NCI-H2196 treated with DMSO at 0.1 percent for 48 hours (cell line): ENCODE measurements at regions not wholly inside any gene's neighbourhood (a gene's known extent, or its start where the extent isn't known, plus 50 kb on each side); places are given as distances from the start of the nearest gene placed in this dataset.

Experiments used
- DNase-seq: peaks from one replicate; lab custom pipeline; 2025; ENCODE audit not compliant: unreplicated experiment; lab: John Stamatoyannopoulos, UW

DNA sequence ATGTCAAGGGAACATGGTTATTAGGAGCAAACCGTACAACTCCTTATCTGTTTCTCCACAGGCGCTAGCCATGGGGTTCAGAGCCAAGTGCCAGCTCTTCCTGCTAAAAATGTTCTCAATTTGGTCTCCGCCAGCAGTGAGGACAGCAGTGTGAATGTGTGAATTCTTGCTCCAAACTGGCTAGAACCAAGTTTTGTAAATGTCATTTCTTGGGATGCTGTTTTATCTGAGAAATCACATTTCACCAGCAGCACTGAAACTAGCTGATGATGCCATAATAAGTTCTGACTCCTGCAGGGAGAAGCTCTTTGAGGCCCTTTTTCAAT, 140.6 kb upstream of the LGALSL start:
- no peak for DNase-seq

DNA sequence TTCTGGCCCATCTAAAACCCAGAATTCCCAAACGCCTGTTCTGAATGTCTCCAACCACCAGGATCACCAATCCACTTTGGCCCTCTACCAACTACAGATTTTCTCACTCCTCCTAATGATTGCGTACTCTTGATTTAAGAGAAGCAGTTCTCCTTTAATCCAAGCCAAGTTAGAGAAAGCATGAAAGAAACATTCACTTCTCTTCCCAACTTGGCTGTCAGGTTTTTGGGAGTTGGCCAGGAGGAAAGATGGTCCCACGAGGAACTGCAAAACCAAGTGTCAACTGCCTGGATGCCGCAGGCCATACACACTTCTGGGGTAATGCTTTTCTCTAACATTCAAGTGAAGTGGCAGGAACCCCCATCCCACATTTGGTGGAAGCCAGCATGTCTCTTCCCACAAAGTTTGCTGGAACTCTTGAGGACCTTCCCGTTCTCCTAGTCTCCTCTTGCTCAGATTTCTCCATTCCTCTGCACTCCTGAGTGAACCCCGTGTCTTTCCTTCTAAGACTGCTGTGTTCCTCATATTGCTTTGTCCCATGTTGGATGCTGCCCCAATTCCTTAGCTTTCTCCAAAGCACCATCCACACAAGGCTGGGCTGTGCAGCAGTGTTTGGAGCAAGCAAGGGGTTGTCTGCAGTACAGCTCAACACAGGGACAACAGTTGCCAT, 138.5 kb upstream of the LGALSL start:
- no peak for DNase-seq

DNA sequence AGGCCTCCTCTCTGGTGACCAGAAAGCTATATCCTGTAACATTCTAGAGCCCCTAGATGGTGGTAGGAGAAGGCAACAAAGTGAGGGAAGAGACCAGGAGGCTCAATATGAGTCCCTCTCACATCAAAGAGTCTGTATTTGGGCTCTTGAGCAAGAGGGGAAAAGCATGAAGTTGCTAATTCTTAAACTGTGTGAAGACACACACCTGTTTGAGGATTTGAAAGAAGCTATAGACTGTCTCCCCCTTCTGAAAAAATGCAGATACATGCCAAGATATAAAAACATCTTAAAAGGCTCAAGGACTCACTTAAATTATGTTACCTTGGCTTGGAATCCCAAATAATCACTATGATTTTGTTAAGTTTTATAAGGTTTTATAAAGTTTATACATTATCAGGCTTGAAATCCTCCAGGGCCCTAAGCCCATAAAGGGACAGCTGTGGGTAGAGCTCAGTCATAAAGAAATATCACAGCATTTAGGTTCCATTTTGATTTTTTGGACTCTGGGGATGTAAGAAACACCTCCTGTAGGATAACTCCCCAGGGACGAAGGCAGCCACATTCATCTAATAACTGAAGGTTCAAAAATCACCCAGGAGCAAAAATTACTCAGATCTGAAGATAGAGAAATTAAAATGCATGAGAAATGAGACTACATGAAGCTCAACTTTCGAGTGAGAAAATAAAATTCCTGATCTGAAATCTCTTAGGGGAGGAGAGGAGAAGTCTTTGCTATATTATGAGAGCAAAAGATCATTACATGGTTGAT, 136.1 kb upstream of the LGALSL start:
- no peak for DNase-seq

DNA sequence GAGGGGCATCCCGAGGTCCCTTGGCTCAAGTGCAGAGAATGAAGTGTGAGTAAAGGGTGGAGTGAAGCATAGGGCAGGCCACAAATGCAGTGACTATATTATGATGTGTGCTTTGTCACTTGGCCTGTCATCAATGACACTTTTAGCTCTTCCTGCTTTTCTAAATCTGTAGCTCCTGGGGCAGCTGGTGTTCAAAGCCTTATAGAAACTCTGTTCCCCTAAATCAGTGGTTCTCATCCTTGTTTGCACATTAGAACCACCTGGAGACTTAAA, 135.6 kb upstream of the LGALSL start:
- DNase-seq, result no peak

DNA sequence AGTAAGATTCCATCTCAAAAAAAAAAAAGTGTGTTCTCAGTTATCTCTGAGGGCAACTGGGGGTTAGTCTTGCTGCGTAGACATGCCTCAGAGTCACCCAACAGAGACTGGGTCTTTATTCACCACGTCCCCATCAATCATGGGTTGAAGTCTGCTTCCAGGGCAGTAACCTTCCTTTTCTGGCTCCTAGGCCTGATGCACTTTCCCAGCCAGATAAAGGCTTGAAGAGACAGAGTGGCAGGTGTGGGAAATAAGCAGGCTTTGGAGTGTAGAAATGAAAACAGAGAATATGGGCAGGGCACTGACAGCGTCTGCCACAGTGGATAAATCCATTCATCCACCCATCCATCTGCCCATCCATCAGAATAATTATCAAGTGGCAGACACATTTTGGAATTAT, 134.1 kb upstream of the LGALSL start:
- no peak for DNase-seq

DNA sequence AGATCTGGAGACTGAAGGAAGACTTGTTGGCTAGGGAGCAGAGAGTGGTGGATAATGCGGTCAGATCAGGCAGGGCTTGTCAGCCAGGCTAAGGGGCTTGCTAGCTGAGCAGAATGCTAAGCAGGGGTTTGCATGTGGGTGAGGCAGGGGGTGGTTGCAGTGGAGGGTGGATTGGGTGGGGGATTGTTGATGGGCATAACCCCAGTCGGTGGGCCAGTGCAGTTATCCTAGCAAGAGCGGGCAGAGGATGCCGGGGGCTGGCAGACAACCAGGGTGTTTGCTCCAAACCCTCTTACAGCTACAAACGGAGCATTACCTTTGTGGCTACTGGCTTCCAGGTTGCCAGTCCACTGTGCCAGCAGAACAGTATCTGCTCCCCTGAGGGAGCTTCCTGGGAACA, 131.5 kb upstream of the LGALSL start:
- DNase-seq, result no peak

DNA sequence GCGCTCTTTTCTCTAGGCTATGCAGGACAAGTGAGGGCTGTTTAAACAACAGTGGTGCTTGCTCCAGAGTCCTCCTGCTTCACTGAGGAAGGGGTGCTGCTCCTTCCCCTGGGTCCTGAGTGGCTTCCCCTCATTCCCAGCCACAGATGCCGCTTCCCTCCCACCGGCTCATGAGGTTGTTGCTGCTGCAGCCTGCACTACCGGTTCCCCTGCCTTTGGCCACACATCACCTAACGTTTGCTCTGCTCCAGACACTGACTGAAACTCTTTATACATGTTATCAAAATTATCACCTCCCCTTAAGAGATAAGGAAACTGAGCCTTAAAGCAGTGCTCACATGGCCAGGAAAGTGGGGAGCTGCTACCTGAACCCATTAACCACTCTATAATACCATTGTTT, 130.8 kb upstream of the LGALSL start:
- no peak for DNase-seq

DNA sequence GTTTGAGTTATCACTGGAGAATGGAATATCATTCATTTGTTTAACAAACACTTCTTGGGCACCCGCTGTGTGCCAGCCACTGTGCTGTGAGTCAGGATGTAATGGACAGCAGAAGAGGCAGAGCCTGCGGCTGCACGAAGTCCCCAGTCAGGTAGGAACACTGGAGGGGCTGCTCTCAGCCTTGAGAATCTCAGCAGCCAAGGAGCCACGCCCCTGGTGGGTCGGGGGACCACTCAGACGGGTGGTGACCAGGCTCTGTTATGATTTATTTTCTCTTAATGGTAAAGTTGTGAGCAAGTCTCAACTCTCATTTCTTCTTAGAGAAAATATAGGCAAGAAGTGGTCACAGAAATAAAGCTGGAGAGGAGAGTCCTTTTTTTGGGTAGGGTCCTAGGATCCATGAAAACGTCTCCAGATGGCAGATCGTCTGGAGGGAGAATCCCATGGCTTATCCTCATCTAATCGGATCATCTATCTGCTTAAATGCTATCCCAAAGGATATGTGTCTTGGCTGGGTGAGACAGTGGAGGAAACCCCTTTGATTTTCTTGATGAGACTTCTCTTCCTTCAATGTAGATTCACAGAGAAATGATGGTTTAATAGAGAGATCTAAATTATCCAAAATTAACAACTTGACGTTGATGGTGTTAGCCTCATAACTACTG, 129.1 kb upstream of the LGALSL start:
- no peak for DNase-seq

DNA sequence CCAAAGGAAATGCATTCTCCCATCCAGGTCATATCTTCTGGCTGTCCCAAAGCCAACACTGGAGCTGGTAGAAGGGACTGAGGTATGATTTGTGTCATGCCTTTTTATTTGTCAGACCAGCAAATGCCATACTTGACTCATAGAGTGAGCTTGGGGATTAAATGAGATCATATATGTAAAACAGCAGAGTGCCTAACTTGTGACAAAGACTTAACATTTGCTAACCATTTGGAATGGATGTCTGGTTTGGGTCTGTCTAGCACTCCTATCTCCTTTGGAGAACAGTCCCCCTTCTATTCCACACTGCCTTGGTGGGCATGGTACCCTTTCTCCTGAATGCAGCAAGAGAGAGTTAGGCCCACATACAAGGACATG, 128.5 kb upstream of the LGALSL start:
- DNase-seq, result no peak

DNA sequence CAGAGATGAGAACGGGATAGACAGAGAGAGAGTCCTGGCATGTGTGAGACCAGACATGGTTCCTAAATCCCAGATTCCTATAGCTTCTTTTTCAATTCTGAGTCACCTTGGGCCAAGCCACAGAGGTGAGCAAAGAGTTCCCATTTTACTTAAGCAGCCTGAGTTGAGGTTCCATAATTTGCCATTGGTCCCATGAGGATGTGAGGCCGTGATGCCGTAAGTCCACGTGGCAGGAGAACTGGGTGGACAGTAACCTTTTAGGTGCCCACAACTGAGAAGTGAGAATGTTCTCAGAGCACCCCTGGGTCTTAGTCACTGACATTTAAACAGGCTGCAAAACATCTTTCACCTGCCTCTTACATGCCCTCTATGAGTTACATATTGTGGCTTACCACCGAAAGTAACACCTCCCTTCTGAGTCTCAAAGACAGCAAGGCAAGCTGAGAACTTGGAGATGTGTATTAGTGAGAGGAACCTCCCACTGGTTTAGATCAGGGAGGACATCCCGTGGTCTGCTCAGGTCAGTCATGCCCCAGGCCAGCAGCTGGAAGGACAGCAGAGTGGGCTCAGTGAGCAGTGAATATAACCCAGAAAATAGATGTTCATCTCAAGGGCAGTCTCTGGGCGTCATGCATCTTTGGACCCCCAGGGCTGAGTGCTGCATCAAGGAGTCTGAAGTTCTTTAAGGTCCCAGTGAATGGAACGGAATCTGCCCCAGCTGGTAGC, 127.9 kb upstream of the LGALSL start:
- DNase-seq, result no peak

DNA sequence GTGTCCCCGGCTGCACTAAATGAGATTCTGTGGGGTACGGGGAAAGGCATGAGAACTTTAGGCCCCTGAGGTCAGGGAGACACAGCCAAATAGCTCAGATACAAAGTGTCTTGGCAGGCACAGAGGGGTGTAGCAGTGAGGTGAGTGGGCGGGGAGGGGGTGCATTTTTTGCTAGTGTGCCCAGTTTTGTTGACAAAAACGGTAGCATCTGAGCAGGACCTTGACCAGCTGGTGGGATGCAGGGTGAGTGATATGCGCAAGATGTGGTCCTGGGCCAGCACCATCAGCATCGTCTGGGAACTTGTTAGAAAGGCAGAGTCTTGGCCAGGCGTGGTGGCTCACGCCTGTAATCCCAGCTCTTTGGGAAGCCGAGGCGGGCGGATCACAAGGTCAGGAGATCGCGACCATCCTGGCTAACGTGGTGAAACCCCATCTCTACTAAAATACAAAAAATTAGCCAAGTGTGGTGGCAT, 127.3 kb upstream of the LGALSL start:
- DNase-seq, result no peak

DNA sequence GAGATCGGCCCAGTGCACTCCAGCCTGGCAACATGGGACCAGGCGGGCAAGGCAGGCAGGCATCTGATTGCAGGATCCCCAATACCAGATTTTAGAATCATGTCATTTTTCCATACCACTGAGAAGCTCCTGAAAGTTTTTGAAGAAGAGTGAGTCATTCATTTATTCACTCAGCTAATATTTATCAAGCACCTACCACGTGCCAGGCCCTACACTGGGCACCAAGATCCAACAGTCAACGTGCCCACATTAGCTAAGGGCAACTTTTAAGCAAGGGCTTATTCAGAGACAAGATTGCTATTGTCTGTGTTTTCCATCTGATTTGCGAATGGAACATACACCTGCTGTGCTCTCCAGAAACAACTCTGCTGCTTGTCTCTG, 126.8 kb upstream of the LGALSL start:
- no peak for DNase-seq

DNA sequence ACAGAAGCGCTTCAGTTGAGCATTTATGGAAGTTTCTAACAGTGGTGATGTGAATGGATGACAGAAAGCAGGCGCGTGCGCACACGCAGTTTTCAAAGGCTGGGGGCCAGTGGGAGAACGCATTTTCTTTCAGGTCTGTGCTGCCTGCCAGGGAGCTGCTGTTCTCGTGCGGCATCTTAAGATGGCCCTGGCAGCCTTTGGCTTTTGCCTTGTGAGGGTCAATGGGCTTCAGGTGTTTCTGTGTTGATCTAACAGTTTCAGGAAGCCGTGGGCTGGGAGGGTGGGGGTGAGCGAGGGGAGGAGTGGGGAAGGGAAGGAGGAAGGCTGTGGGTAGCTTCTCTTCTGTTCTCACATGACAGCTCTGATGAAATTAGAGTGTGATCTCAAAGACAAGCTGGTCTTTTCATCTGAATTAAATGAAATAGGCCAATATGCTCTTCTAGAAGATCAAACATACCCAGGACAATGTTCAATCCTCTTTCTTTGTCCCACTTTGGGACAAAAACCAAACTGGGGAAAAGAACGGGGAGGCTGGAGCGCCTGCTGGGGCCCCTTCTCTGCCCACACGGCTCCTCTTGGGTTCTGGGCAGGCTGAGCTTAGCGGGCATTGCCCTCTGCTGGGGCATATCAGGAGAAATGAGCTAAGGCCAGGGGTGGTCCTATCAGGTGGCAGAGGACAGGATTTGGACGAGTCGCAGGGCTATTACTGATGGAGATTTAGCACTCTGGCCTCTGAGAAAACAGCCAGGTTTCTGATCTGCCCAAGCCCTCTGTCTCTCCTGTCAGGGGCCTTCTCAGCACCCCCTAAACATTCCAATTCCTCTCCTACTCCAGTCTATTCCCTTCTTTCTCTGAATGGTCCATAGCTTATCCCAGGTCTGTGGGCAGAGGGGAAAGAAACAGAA, 126.2 kb upstream of the LGALSL start:
- no peak for DNase-seq

DNA sequence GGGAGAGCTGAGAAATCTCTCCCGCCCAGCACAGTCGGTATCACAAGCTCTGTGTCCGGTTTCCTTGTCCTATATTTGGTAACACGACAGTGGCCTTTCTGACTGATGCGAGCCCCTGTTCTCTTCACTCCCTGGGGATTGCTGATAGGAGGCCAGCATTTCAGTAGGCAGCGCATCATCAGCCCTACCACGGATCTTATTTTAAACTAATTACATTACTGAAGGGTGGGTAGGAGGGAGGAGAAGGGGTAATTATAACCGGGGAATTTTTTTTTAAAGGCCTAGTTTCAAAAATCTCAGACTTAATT, 125.6 kb upstream of the LGALSL start:
- no peak for DNase-seq

DNA sequence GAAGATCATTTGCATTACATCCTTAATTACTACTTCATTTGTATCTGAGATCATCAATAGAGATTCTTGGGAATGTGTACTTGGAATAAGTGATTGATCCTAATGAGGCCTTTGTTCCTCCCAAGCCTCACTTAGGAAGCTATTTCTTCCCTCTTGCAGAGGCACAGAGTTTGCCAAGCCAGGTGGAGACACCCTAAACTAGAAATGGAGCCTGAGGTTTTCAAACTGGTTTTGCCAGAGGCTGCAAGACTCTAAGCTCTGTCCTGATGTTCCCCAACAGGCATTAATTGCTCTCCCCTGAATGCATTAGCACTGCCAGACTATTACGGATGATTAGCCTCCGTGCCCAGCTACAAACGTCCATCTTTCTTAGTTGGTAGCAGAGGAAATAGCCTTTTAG, 125.2 kb upstream of the LGALSL start:
- no peak for DNase-seq

DNA sequence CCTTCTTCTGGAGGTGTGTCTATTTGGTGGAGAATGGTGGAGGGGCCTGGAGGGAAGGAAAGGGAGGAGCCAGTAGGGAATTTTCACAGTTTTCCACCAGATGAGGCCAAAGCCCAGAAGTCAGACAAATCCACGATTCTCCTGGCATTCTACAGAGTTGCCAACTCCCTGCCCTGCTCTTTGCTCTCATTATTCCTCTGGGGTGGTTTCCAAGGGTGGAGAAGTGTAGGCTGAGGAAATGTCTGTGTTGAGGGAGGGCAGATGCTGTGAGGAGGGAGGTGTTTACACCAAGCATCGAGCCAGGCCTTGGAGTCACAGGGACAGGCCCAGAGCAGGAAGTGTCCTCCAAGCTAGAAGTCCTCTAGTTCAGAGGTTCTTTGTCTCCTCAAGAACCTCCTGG, 124.1 kb upstream of the LGALSL start:
- no peak for DNase-seq

DNA sequence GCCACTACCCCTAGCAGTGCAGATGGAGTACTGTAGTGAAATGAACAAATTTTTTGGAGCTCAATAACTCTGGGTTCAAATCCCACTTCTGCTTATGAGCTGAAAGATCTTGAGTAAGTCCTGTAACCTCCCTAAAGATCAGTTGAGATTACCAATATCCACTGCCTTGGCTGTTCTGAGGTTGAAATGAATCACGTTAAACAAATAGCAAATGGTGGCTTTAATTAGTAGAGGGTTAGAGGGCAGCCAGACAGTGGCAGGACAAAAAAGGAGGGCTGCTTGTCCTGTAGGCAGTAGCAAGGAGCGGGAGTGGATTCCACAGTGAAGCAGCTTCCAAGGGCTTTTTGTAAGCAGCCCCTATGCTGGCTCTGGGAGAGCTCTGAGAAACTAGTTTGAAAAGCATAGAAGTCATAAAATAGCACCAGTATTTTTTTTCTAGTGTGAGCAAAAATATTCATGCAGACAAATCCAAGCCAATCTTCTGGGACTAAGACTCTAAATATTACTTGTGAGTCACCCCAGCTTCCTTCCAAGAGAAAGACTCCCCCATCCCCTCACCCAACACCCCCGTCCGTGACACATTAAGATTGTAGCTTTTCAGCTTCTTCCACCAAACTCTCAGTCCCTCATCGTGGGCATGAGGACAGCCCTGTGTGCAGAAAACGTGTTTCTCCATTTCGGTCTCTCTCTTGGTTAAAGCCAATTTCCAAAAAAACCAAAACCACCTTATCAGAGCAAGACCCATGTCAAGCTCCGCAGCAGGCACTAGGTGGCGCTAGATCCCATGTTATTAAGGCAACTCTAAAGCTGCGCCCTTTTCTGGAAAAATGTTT, 123.5 kb upstream of the LGALSL start:
- DNase-seq, result peak; percentile 33

DNA sequence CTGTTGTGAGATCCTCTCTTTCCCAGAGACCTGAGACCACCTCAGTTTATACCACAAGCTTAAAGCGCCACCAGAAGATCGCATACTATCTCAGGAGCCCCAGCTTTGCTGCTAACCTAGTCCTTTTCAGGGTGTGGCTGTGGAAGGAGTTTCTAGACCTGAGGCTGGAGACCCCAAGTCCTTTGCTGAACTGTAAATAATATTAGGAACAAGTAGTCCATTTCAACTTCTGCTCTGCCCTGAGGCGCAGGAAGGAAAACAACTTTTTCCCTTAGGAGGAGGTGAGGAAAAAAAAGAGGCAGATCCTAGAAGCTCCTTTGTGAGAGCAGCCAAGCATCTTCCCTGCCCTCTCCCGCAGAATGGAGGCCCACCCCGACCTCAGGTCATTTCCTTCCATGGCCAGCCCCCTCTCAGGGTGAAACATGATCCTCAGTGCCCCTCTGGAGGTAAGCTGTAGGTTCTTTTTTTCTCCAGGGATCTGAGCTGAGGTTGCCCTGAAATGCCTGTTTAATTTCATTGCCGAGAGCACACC, 122.8 kb upstream of the LGALSL start:
- DNase-seq, result no peak

DNA sequence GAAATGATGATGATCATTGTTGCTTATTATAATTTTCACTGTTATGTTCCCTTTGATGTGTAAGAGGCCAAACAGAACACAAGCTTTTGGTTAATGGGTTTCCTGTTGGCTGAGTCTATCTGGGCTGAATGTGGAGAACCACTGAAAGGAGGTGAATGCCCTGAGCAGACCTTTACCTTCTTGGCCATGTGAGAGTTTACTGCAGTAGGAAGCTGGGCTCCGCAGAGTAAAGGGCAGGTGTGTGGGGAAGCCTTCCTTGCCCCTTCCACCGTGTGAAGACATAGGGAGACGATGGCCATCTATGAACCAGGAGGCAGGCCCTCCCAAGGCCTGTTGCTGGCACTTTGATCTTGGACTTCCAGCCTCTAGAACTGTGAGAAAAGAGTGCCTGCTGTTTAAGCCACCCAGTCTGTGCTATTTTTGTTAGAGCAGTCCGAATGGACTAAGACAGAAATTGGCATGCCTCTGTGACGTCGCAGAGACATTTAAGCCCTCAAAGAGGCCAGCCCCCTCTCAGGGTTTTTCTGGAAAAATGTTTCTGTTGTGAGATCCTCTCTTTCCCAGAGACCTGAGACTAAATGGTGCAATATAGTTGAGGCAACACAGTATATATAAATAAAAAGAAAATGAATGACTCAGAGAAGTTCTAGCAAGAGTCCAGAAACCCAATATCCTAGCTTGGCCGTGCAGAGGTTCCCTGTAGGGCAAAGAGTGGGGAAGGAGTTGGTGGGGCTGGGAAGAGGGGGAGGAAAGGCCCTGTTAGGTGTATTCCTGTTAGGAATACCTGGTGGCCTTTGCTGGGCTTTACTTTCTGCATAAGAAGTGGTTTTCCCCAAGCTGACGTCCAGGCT, 121.9 kb upstream of the LGALSL start:
- DNase-seq, result no peak
